ENCODE measurements at regions not wholly inside any gene's neighbourhood (a gene's known extent, or its start where the extent isn't known, plus 50 kb on each side); places are given as distances from the start of the nearest gene placed in this dataset.
"Not testable (repeated sequence)": the region's sequence is repeated elsewhere in the genome, so short reads cannot be mapped to it uniquely, and the experiment has no call there.

DNA sequence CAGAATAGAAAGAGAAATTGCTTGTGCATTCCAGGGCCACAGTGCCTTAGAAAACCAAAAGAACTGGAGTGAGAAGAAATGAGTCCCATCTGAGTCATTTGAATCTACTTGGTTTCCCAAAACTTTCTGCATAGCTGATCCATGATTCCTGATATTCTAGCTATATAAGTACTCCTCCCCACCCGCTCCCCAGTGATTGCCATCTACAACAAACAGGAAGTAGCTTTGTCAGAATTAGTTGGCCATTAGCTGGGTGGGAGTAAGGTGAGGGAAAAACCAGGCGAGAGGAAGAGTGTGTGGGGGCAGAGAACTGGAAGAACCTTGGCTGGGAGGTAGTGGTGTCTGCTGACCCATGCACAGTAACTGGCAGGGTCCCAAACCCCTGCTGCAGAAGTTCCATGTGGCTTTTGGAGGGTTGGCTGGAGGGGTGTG lies 122.1 kb downstream of the ACAA2 start:
- intact Hi-C loops (cut with DNase I; ENCODE audit: low total_unique reads), result no loop called here
- DNase-seq, result no peak
- WGBS, 5 donors, result 28 to 58% (median 51%) methylated on average over 2 of the region's 2 CpGs

DNA sequence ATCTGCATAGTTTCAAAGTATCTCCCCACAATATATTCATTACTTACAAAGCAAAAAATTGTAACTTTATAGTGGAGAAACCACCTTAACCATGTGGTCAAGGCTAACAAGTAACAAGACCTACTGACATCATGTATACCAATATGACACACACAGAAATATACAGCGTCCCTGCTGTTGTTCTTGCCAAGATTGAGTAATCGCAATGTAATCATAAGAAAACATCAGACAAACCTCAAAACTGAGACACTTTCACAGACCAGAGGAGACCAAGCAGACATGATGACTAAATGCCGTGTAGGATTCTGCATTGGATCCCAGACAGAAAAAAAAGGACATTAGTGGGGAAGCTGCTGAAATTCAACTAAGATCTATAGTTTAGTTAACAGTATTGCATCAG lies 123.0 kb downstream of the ACAA2 start:
- DNase-seq, result no peak
- no peak overlapping the region for H3K4me3 ChIP-seq
- TF ChIP-seq, protein P1, sequence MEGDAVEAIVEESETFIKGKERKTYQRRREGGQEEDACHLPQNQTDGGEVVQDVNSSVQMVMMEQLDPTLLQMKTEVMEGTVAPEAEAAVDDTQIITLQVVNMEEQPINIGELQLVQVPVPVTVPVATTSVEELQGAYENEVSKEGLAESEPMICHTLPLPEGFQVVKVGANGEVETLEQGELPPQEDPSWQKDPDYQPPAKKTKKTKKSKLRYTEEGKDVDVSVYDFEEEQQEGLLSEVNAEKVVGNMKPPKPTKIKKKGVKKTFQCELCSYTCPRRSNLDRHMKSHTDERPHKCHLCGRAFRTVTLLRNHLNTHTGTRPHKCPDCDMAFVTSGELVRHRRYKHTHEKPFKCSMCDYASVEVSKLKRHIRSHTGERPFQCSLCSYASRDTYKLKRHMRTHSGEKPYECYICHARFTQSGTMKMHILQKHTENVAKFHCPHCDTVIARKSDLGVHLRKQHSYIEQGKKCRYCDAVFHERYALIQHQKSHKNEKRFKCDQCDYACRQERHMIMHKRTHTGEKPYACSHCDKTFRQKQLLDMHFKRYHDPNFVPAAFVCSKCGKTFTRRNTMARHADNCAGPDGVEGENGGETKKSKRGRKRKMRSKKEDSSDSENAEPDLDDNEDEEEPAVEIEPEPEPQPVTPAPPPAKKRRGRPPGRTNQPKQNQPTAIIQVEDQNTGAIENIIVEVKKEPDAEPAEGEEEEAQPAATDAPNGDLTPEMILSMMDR (IDR thresholded peaks at IDR 0.05 in 8 of 11, conservative IDR thresholded peaks at IDR 0.05 in 3 of 11), result no peak
- TF ChIP-seq POLR2A (IDR thresholded peaks at IDR 0.05), result no peak
- no peak for TF ChIP-seq POLR2AphosphoS5 (IDR thresholded peaks at IDR 0.05)
- peaks cover 0 to 11% (median 0%) of the 10 kb centered on the region in 6 donors for H3K4me1 ChIP-seq
- no peaks in the 10 kb centered on the region for H3K9me3 ChIP-seq
- no peak overlapping the region for H3K27ac ChIP-seq
- no peaks in the 10 kb centered on the region for H3K36me3 ChIP-seq
- no peaks in the 10 kb centered on the region for H3K27me3 ChIP-seq (replicated peaks in 1 of 7)
- intact Hi-C loops (cut with DNase I; ENCODE audit: low total_unique reads), result no loop called here
- WGBS, 5 donors, result 69 to 86% (median 74%) methylated on average over 3 of the region's 3 CpGs

More for the DNA sequence above, 122.1 kb downstream of the ACAA2 start:
- H3K4me1 ChIP-seq, result peaks cover 0 to 11% (median 0%) of the 10 kb centered on the region in 6 donors
- H3K27ac ChIP-seq, result peak overlapping the region in 5 of 8 donors; percentile 0 to 28 (median 11)
- no peaks in the 10 kb centered on the region for H3K27me3 ChIP-seq (replicated peaks in 1 of 7)
- no peaks in the 10 kb centered on the region for H3K36me3 ChIP-seq
- H3K4me3 ChIP-seq, result no peak overlapping the region
- H3K9me3 ChIP-seq, result no peaks in the 10 kb centered on the region
- TF ChIP-seq, protein P1 (IDR thresholded peaks at IDR 0.05 in 8 of 11, conservative IDR thresholded peaks at IDR 0.05 in 3 of 11), result no peak
- TF ChIP-seq POLR2A (IDR thresholded peaks at IDR 0.05) (no peak), POLR2AphosphoS5 (IDR thresholded peaks at IDR 0.05) (no peak)

DNA sequence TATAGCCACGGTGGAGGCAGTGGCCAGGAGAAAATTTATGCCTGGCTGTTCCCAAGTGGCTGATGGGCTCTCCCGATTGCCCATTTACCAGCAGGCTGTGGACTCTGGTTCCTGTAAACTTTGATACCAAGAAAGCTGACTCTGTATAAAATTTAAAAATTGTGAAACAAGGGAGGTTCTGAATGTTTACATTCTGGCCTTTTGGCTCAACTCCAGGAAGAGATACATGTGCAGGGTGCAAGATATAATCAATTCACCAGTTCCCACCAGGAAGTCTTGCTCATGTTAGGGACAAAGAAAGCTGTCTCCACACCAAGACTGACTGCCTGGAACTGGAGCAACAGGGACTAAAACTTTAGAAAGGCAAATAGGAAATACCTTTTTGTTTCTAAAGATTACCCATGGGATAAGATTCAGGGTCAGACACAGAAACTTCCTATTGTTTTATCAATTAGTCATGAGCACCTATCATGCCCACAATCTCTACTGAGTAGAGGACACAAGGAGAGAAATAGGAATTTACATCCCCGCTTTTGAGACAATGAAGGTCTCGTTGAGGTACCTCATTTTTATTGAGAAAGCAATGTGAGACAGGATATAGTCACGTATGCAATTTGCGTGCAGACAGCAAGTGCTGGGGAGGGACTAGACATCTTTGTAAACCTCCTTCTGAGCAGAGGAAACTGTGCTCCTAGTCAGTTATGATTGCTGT lies 123.5 kb downstream of the LIPG start:
- no peak overlapping the region for H3K27ac ChIP-seq
- H3K9me3 ChIP-seq, result no peaks in the 10 kb centered on the region

DNA sequence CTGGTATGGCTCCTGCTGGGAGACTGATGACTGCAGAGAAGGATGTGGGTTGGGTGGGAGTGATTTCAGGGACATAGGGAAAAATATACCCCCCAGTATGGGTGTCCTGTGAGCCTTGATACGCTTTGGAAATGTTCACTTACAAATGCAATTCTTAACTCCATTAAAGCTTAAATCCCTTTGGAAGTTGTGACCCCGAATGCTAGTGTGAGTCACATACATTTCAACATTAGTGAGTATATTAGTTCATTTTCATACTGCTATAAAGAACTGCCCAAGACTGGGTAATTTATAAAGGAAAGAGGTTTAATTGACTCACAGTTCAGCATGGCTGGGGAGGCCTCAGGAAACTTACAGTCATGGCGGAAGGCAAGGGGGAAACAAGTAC lies 120.9 kb downstream of the LIPG start:
- H3K36me3 ChIP-seq; DNase-seq; H3K4me3 ChIP-seq; H3K9me3 ChIP-seq; H3K27ac ChIP-seq; H3K4me1 ChIP-seq; intact Hi-C loops (cut with DNase I; ENCODE audit: low total_unique reads); H3K27me3 ChIP-seq (replicated peaks in 1 of 7): not testable (repeated sequence)
- 88 to 92% (median 90%) methylated on average over 3 of the region's 3 CpGs for WGBS, 5 donors

More for the DNA sequence above, 123.5 kb downstream of the LIPG start:
- 27 to 52% (median 43%) methylated on average over 6 of the region's 6 CpGs for WGBS, 5 donors
- Histone ChIP-seq H3K4me3 (no peak overlapping the region), H3K27me3 (replicated peaks in 1 of 7) (no peaks in the 10 kb centered on the region), H3K36me3 (no peaks in the 10 kb centered on the region), H3K4me1 (no peaks in the 10 kb centered on the region)
- TF ChIP-seq, protein P1 (IDR thresholded peaks at IDR 0.05 in 8 of 11, conservative IDR thresholded peaks at IDR 0.05 in 3 of 11), result no peak
- TF ChIP-seq POLR2AphosphoS5 (IDR thresholded peaks at IDR 0.05), result no peak
- no peak for TF ChIP-seq POLR2A (IDR thresholded peaks at IDR 0.05)
- intact Hi-C loops (cut with DNase I; ENCODE audit: low total_unique reads), result no loop called here
- DNase-seq, result no peak

All from spleen (tissue), 11 donors.